CD4-positive, CD25-positive, alpha-beta regulatory T cell (primary cell): ENCODE measurements at regions not wholly inside any gene's neighbourhood (a gene's known extent, or its start where the extent isn't known, plus 50 kb on each side); places are given as distances from the start of the nearest gene placed in this dataset.

ENCODE experiments used
- ATAC-seq, 2 donors: fragments of 150-1000 bp; cut with Tn5 transposase; one replicate each; pipeline ENCODE4 v1.10.0; 2021; ENCODE audit warnings: low read depth in 2 of 2, moderate number of reproducible peaks in 2 of 2, moderate library complexity in 1 of 2
- DNase-seq, 3 donors: peaks; one replicate each; pipeline versions ENCODE4 v3.0.0 to v3.0.0-alpha.2; 2012 to 2022; ENCODE audit warnings: mixed read lengths in 1 of 3
- H3K27ac ChIP-seq: one replicate; pipeline ENCODE4 v1.7.0; 2013; ENCODE audit warnings: mild to moderate bottlenecking, low read length; ENCODE audit not compliant: insufficient read depth, poor library complexity, severe bottlenecking
- H3K27me3 ChIP-seq: one replicate; pipeline ENCODE4 v1.7.0; 2013; ENCODE audit warnings: low read length; ENCODE audit not compliant: control insufficient read depth, insufficient read depth
- H3K36me3 ChIP-seq: one replicate; pipeline ENCODE4 v1.7.0; 2013; ENCODE audit warnings: mild to moderate bottlenecking, low read length, moderate library complexity; ENCODE audit not compliant: control insufficient read depth, insufficient read depth
- H3K4me1 ChIP-seq: 2 replicates; pipeline ENCODE4 v1.7.0; 2013; ENCODE audit warnings: mild to moderate bottlenecking, low read length; ENCODE audit not compliant: insufficient read depth, control insufficient read depth, poor library complexity, severe bottlenecking
- H3K4me3 ChIP-seq: one replicate; pipeline ENCODE4 v1.7.0; 2013; ENCODE audit warnings: low read depth, mild to moderate bottlenecking, low read length, moderate library complexity
- H3K9me3 ChIP-seq, 2 experiments: 1 replicate in 1 of 2; 2 replicates in 1 of 2; pipeline ENCODE4 v1.7.0; 2013; ENCODE audit warnings: low read length in 2 of 2, mild to moderate bottlenecking in 1 of 2, moderate library complexity in 1 of 2; ENCODE audit not compliant: control insufficient read depth in 2 of 2
- H3K27ac Mint-ChIP-seq, 3 donors: one replicate each; pipeline ENCODE4 v1.8.0; 2020 to 2022; ENCODE audit warnings: mild to moderate bottlenecking in 3 of 3, mixed read lengths in 3 of 3, moderate library complexity in 2 of 3
- H3K27me3 Mint-ChIP-seq: one replicate; pipeline ENCODE4 v1.8.0; 2022; ENCODE audit warnings: mild to moderate bottlenecking, mixed read lengths
- H3K36me3 Mint-ChIP-seq: one replicate; pipeline ENCODE4 v1.8.0; 2020; ENCODE audit warnings: mixed read lengths
- H3K4me1 Mint-ChIP-seq, 4 donors: one replicate each; pipeline ENCODE4 v1.8.0; 2020 to 2022; ENCODE audit warnings: mixed read lengths in 4 of 4, mild to moderate bottlenecking in 1 of 4
- H3K4me3 Mint-ChIP-seq, 4 donors: one replicate each; pipeline ENCODE4 v1.8.0; 2020 to 2022; ENCODE audit warnings: mild to moderate bottlenecking in 4 of 4, mixed read lengths in 4 of 4, moderate library complexity in 3 of 4
- H3K9me3 Mint-ChIP-seq, 7 donors: one replicate each; pipeline ENCODE4 v1.8.0; 2020 to 2022; ENCODE audit warnings: mixed read lengths in 7 of 7, mild to moderate bottlenecking in 3 of 7, moderate library complexity in 2 of 7

- Histone ChIP-seq H3K4me3 (no peak overlapping the region), H3K9me3 (no peaks in the 10 kb centered on the region), H3K4me1 (no peaks in the 10 kb centered on the region), H3K27me3 (no peaks in the 10 kb centered on the region), H3K36me3 (no peaks in the 10 kb centered on the region), H3K27ac (no peak overlapping the region)
- no peak overlapping the region for H3K4me3 Mint-ChIP-seq
- no peaks in the 10 kb centered on the region for H3K4me1 Mint-ChIP-seq
- H3K27ac Mint-ChIP-seq = no peak overlapping the region
- DNase-seq (no peak), ATAC-seq (no peak)
- H3K27me3 Mint-ChIP-seq = no peaks in the 10 kb centered on the region
- no peaks in the 10 kb centered on the region for H3K36me3 Mint-ChIP-seq
- peaks cover 0 to 2% (median 0%) of the 10 kb centered on the region in 7 donors for H3K9me3 Mint-ChIP-seq
These were observed 166.6 kb downstream of the ZBTB18 start for GRCh38 chr1:244217711-244218110.

- peaks cover 0 to 2% (median 0%) of the 10 kb centered on the region in 7 donors for H3K9me3 Mint-ChIP-seq
- H3K4me1 Mint-ChIP-seq = no peaks in the 10 kb centered on the region
- no peak overlapping the region for H3K4me3 Mint-ChIP-seq
- no peak overlapping the region for H3K27ac Mint-ChIP-seq
- DNase-seq (no peak), ATAC-seq (no peak)
- Histone ChIP-seq H3K36me3 (no peaks in the 10 kb centered on the region), H3K4me3 (no peak overlapping the region), H3K4me1 (no peaks in the 10 kb centered on the region), H3K27me3 (no peaks in the 10 kb centered on the region), H3K27ac (no peak overlapping the region), H3K9me3 (no peaks in the 10 kb centered on the region)
- H3K36me3 Mint-ChIP-seq = no peaks in the 10 kb centered on the region
- H3K27me3 Mint-ChIP-seq = no peaks in the 10 kb centered on the region
These were observed 167.1 kb downstream of the ZBTB18 start for GRCh38 chr1:244218220-244218619.

- ATAC-seq (no peak), DNase-seq (no peak)
- H3K4me1 Mint-ChIP-seq = no peaks in the 10 kb centered on the region
- H3K9me3 Mint-ChIP-seq = peaks cover 0 to 4% (median 0%) of the 10 kb centered on the region in 7 donors
- Histone ChIP-seq H3K36me3 (no peaks in the 10 kb centered on the region), H3K9me3 (no peaks in the 10 kb centered on the region), H3K4me1 (no peaks in the 10 kb centered on the region), H3K4me3 (no peak overlapping the region), H3K27ac (no peak overlapping the region), H3K27me3 (no peaks in the 10 kb centered on the region)
- H3K4me3 Mint-ChIP-seq = no peak overlapping the region
- no peak overlapping the region for H3K27ac Mint-ChIP-seq
- H3K36me3 Mint-ChIP-seq = no peaks in the 10 kb centered on the region
- H3K27me3 Mint-ChIP-seq = no peaks in the 10 kb centered on the region
These were observed 168.1 kb downstream of the ZBTB18 start for GRCh38 chr1:244219149-244219548.

- Histone ChIP-seq H3K9me3 (no peaks in the 10 kb centered on the region), H3K4me3 (no peak overlapping the region), H3K27me3 (no peaks in the 10 kb centered on the region), H3K4me1 (no peaks in the 10 kb centered on the region), H3K36me3 (no peaks in the 10 kb centered on the region), H3K27ac (no peak overlapping the region)
- H3K36me3 Mint-ChIP-seq = no peaks in the 10 kb centered on the region
- no peaks in the 10 kb centered on the region for H3K4me1 Mint-ChIP-seq
- peaks cover 0 to 4% (median 0%) of the 10 kb centered on the region in 7 donors for H3K9me3 Mint-ChIP-seq
- DNase-seq (no peak), ATAC-seq (no peak)
- H3K27me3 Mint-ChIP-seq = no peaks in the 10 kb centered on the region
- no peak overlapping the region for H3K4me3 Mint-ChIP-seq
- no peak overlapping the region for H3K27ac Mint-ChIP-seq
These were observed 168.7 kb downstream of the ZBTB18 start for GRCh38 chr1:244219802-244220201.

- no peak for ATAC-seq
These were observed 169.3 kb downstream of the ZBTB18 start for GRCh38 chr1:244220410-244220809.

GRCh38 chr1:244221991-244222390 lies 170.9 kb downstream of the ZBTB18 start:
- H3K27me3 Mint-ChIP-seq = no peaks in the 10 kb centered on the region
- no peak for DNase-seq

More at GRCh38 chr1:244220410-244220809, 169.3 kb downstream of the ZBTB18 start:
- no peak overlapping the region for H3K27ac ChIP-seq
- Mint-ChIP-seq H3K27me3 (no peaks in the 10 kb centered on the region), H3K9me3 (peaks cover 0 to 4% (median 0%) of the 10 kb centered on the region in 7 donors), H3K36me3 (no peaks in the 10 kb centered on the region), H3K4me3 (no peak overlapping the region), H3K27ac (no peak overlapping the region), H3K4me1 (no peaks in the 10 kb centered on the region)
- H3K4me3 ChIP-seq = no peak overlapping the region
- H3K9me3 ChIP-seq = no peaks in the 10 kb centered on the region
- H3K36me3 ChIP-seq = no peaks in the 10 kb centered on the region
- no peaks in the 10 kb centered on the region for H3K4me1 ChIP-seq
- no peak for DNase-seq
- H3K27me3 ChIP-seq = no peaks in the 10 kb centered on the region

GRCh38 chr1:244224487-244225430 lies 173.7 kb downstream of the ZBTB18 start:
- no peak for DNase-seq
- H3K36me3 Mint-ChIP-seq = no peaks in the 10 kb centered on the region
- no peaks in the 10 kb centered on the region for H3K9me3 ChIP-seq
- no peaks in the 10 kb centered on the region for H3K36me3 ChIP-seq
- H3K27me3 ChIP-seq = no peaks in the 10 kb centered on the region
- H3K27me3 Mint-ChIP-seq = no peaks in the 10 kb centered on the region
- no peak overlapping the region for H3K27ac Mint-ChIP-seq
- H3K9me3 Mint-ChIP-seq = peaks cover 0 to 3% (median 0%) of the 10 kb centered on the region in 7 donors
- H3K4me1 ChIP-seq = no peaks in the 10 kb centered on the region
- H3K27ac ChIP-seq = no peak overlapping the region
- no peak overlapping the region for H3K4me3 Mint-ChIP-seq
- no peak for ATAC-seq
- H3K4me3 ChIP-seq = no peak overlapping the region
- no peaks in the 10 kb centered on the region for H3K4me1 Mint-ChIP-seq

More at GRCh38 chr1:244221991-244222390, 170.9 kb downstream of the ZBTB18 start:
- Mint-ChIP-seq H3K4me1 (no peaks in the 10 kb centered on the region), H3K9me3 (peaks cover 0 to 4% (median 0%) of the 10 kb centered on the region in 7 donors), H3K27ac (no peak overlapping the region), H3K4me3 (no peak overlapping the region), H3K36me3 (no peaks in the 10 kb centered on the region)
- Histone ChIP-seq H3K4me3 (no peak overlapping the region), H3K9me3 (no peaks in the 10 kb centered on the region), H3K4me1 (no peaks in the 10 kb centered on the region), H3K27me3 (no peaks in the 10 kb centered on the region), H3K27ac (no peak overlapping the region), H3K36me3 (no peaks in the 10 kb centered on the region)
- ATAC-seq = no peak

- H3K9me3 ChIP-seq = no peaks in the 10 kb centered on the region
- DNase-seq = no peak
- no peak overlapping the region for H3K27ac Mint-ChIP-seq
- no peaks in the 10 kb centered on the region for H3K27me3 ChIP-seq
- ATAC-seq = no peak
- no peak overlapping the region for H3K4me3 ChIP-seq
- no peaks in the 10 kb centered on the region for H3K4me1 ChIP-seq
- H3K27me3 Mint-ChIP-seq = no peaks in the 10 kb centered on the region
- H3K4me1 Mint-ChIP-seq = no peaks in the 10 kb centered on the region
- H3K27ac ChIP-seq = no peak overlapping the region
- no peaks in the 10 kb centered on the region for H3K36me3 ChIP-seq
- no peaks in the 10 kb centered on the region for H3K36me3 Mint-ChIP-seq
- peaks cover 0 to 3% (median 0%) of the 10 kb centered on the region in 7 donors for H3K9me3 Mint-ChIP-seq
- no peak overlapping the region for H3K4me3 Mint-ChIP-seq
These were observed 175.4 kb downstream of the ZBTB18 start for GRCh38 chr1:244226435-244226834.
